NOMO-1 (cell line): ENCODE measurements at regions not wholly inside any gene's neighbourhood (a gene's known extent, or its start where the extent isn't known, plus 50 kb on each side); places are given as distances from the start of the nearest gene placed in this dataset.
A peak's percentile ranks its signal among the peaks of the same experiment; 100 is the strongest.
"Not testable (repeated sequence)": the region's sequence is repeated elsewhere in the genome, so short reads cannot be mapped to it uniquely, and the experiment has no call there.

Source experiments
- DNase-seq, 2 experiments: peaks; one replicate each; lab custom pipeline; 2025; ENCODE audit not compliant: unreplicated experiment in 2 of 2; lab: John Stamatoyannopoulos, UW

- no peak for DNase-seq
Measured at GRCh38 chr5:154562244-154562880, 84.3 kb upstream of the HAND1 start.

GRCh38 chr5:154559398-154560276, 81.6 kb upstream of the HAND1 start:
- peak; percentile 19 to 71 for DNase-seq

GRCh38 chr5:154557548-154557947, 79.5 kb upstream of the HAND1 start:
- no peak for DNase-seq

GRCh38 chr5:154547551-154547950, 69.5 kb upstream of the HAND1 start:
- peak; percentile 8 to 59 for DNase-seq

GRCh38 chr5:154546719-154547118, 68.7 kb upstream of the HAND1 start:
- DNase-seq, result no peak

GRCh38 chr5:154544646-154545045, 66.6 kb upstream of the HAND1 start:
- DNase-seq, result peak; percentile 17 to 72

GRCh38 chr5:154543380-154543779, 65.4 kb upstream of the HAND1 start:
- no peak for DNase-seq

- no peak for DNase-seq
Measured at GRCh38 chr5:154542581-154542980, 64.6 kb upstream of the HAND1 start.

- DNase-seq, result no peak
Measured at GRCh38 chr5:154542000-154542399, 64.0 kb upstream of the HAND1 start.

GRCh38 chr5:154541553-154541952, 63.5 kb upstream of the HAND1 start:
- no peak for DNase-seq

- no peak for DNase-seq
Measured at GRCh38 chr5:154540600-154540999, 62.6 kb upstream of the HAND1 start.

GRCh38 chr5:154538492-154538891, 60.5 kb upstream of the HAND1 start:
- DNase-seq, result no peak

GRCh38 chr5:154536439-154536838, 58.4 kb upstream of the HAND1 start:
- DNase-seq, result not testable (repeated sequence)

- DNase-seq, result no peak
Measured at GRCh38 chr5:154535535-154535934, 57.5 kb upstream of the HAND1 start.

- no peak for DNase-seq
Measured at GRCh38 chr5:154534457-154535050, 56.5 kb upstream of the HAND1 start.

- no peak for DNase-seq
Measured at GRCh38 chr5:154529282-154529681, 51.3 kb upstream of the HAND1 start.

GRCh38 chr5:154528005-154528594, 50.1 kb upstream of the HAND1 start:
- no peak for DNase-seq
